Choroid plexus epithelial cell (primary cell): ENCODE measurements at regions not wholly inside any gene's neighbourhood (a gene's known extent, or its start where the extent isn't known, plus 50 kb on each side); places are given as distances from the start of the nearest gene placed in this dataset.

Experiments used
- DNase-seq: peaks from one replicate; pipeline ENCODE4 v3.0.0-alpha.2; 2010; ENCODE audit warnings: low read depth
- H3K4me3 ChIP-seq: 2 replicates; pipeline ENCODE4 v1.5.1; 2011; ENCODE audit warnings: low read depth, mild to moderate bottlenecking, control low read depth, low read length, moderate library complexity
- CTCF ChIP-seq: conservative IDR thresholded peaks from 2 replicates; pipeline ENCODE4 v1.5.1; 2011; ENCODE audit warnings: low read depth, mild to moderate bottlenecking, control low read depth, inconsistent platforms, low read length, moderate library complexity

- TF ChIP-seq CTCF, result no peak
- no peak overlapping the region for H3K4me3 ChIP-seq
- no peak for DNase-seq
Measured at GRCh38 chr2:114108824-114109416, 219.0 kb downstream of the ACTR3 start.

GRCh38 chr2:114111329-114111728, 221.4 kb downstream of the ACTR3 start:
- DNase-seq, result no peak
- no peak for TF ChIP-seq CTCF
- no peak overlapping the region for H3K4me3 ChIP-seq

- TF ChIP-seq CTCF, result no peak
- no peak overlapping the region for H3K4me3 ChIP-seq
- DNase-seq, result no peak
Measured at GRCh38 chr2:114113518-114113917, 223.6 kb downstream of the ACTR3 start.

GRCh38 chr2:114118088-114118487, 228.2 kb downstream of the ACTR3 start:
- DNase-seq, result no peak
- no peak for TF ChIP-seq CTCF
- H3K4me3 ChIP-seq, result no peak overlapping the region

- no peak for TF ChIP-seq CTCF
Measured at GRCh38 chr2:114119862-114120261, 230.0 kb downstream of the ACTR3 start.

GRCh38 chr2:114122930-114123329, 233.0 kb downstream of the ACTR3 start:
- no peak for DNase-seq
- no peak for TF ChIP-seq CTCF
- no peak overlapping the region for H3K4me3 ChIP-seq

More at GRCh38 chr2:114119862-114120261, 230.0 kb downstream of the ACTR3 start:
- H3K4me3 ChIP-seq, result no peak overlapping the region
- no peak for DNase-seq

GRCh38 chr2:114123925-114124324, 234.0 kb downstream of the ACTR3 start:
- DNase-seq, result no peak
- no peak overlapping the region for H3K4me3 ChIP-seq
- TF ChIP-seq CTCF, result no peak
